ENCODE measurements at regions not wholly inside any gene's neighbourhood (a gene's known extent, or its start where the extent isn't known, plus 50 kb on each side); places are given as distances from the start of the nearest gene placed in this dataset.
A peak's percentile ranks its signal among the peaks of the same experiment; 100 is the strongest.
"Not testable (repeated sequence)": the region's sequence is repeated elsewhere in the genome, so short reads cannot be mapped to it uniquely, and the experiment has no call there.

DNA sequence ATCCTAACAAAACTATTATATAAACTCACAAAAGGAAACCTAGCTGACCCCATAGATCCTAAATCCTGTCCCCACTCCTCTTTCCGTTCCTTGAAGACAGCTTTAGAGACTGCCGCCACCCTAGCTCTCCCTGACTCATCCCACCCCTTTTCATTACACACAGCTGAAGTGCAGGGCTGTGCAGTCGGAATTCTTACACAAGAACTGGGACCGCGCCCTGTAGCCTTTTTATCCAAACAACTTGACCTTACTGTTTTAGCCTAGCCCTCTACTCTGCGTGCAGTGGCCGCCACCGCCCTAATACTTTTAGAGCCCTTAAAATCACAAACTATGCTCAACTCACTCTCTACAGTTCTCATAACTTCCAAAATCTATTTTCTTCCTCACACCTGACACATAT lies 264.0 kb downstream of the SMARCA2 start:
- DNase-seq (ENCODE audit: low spot score) = not testable (repeated sequence)

DNA sequence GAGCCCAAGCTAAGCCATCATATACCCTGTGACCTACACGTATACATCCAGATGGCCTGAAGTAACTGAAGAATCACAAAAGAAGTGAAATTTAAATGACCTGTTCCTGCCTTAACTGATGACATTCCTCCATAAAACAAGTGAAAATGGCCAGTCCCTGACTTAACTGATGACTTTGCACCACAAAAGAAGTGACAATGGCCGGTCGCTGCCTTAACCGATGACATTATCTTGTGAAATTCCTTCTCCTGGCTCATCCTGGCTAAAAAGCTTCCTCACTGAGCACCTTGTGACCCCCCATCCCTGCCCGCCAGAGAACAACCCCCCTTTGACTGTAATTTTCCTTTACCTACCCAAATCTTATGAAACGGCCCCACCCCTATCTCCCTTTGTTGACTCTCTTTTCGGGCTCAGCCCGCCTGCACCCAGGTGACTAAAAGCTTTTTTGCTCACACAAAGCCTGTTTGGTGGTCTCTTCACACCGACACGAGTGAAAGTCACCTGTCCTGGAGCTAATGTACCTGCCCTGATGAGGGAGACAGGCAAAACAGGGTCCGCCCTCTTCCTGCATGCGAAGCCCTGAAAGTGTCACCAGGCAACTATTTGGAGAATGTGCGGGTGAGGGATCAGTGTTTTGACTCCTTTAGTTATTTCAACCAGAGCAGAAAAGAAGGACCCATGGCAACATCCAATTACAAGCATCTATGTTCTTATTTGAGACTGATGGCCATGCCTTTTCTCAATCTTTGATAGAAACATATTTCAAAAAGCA lies 266.1 kb downstream of the SMARCA2 start:
- peak; percentile 24 for DNase-seq (ENCODE audit: low spot score)

DNA sequence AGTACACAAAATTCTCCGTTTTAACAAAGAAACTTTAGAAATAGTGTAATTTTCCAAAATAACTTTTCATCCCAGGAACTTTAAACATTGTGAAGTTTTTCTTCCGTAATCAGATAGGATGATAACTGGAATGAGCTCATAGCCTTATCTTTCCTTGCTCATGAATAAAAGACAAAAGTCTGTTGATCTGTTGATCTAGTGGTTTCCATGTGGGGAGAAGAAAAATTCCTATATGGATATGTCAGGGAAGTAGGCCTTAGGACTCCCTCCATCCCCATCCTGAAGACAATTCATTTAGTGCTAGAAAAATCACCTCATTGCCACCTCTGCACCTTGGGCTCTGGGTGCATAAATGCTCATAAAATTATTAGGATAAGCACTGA lies 266.6 kb downstream of the SMARCA2 start:
- DNase-seq (ENCODE audit: low spot score) = no peak

DNA sequence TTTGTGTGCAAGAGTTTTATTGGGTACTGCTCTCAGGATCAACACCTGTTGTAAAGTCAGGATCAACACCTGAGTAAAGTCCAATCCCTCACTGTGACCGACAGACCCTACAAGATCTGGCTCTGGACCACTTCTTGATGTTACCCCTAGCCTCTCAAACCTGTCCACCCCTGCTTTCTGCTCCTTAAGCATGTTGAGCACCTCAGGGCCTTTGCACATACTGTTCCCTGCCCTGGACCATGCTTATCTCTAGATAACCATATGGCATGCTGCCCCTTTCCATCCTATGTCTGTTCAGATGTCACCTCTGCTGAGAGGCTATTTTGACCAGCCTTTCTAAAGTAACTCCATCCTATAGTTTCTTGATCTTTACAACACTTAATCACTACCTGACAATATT lies 269.6 kb downstream of the SMARCA2 start:
- no peak for DNase-seq (ENCODE audit: low spot score)

DNA sequence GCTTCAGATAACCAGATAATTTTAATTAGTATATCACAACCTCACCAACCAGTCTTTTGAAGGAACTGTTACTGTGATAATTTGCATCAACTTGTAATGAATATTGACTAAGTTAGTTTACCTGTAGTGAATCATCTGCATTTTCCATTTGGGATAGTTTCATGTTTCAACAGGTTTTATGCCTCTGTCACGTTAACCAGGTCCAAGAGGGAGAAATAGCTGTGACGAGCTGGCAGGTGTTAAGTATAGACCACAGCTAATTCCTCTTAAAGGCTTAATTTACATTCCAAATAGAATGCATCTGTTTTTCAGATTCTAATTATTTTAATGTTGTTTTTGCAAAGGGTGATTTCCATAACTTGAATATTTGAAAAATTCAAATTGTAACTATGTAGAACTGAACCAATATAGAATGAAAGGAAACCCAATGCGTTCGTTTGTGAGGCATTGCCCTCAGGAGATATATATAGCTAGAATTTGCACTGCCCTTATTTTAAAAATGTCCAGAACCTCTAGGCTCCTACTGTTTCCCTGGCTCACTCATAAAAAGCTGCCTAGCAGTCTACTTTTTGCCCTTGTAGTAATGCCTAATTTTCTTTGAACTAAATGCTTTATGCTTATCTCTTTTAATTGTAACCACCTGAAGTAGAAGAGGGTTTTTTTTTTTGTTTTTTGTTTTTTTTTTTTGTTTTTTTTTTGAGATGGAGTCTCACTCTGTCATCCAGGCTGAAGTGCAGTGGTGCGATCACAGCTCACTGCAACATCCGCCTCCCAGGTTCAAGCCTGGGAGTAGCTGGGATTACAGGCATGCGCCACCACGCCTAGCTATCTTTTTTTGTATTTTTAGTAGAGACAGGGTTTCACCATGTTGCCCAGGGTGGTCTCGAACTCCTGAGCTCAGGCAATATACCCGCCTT lies 270.5 kb downstream of the SMARCA2 start:
- DNase-seq (ENCODE audit: low spot score) = no peak

DNA sequence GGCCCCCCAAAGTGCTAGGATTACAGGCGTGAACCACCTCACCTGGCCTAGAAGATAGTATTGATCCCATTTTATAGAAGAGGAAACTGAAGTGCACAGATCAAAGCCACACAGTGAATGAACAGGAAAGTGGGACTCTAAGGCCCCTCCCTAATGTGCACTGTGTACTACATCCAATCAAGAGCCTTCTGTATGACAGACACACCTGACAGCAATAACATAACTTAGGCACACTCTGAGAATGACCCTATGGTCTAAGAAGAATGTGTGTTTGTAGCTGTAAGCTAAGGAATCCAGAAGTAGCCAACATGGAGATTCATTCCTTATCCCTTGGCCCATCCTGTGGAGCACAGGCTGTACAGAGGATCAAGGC lies 271.2 kb downstream of the SMARCA2 start:
- DNase-seq (ENCODE audit: low spot score) = no peak

DNA sequence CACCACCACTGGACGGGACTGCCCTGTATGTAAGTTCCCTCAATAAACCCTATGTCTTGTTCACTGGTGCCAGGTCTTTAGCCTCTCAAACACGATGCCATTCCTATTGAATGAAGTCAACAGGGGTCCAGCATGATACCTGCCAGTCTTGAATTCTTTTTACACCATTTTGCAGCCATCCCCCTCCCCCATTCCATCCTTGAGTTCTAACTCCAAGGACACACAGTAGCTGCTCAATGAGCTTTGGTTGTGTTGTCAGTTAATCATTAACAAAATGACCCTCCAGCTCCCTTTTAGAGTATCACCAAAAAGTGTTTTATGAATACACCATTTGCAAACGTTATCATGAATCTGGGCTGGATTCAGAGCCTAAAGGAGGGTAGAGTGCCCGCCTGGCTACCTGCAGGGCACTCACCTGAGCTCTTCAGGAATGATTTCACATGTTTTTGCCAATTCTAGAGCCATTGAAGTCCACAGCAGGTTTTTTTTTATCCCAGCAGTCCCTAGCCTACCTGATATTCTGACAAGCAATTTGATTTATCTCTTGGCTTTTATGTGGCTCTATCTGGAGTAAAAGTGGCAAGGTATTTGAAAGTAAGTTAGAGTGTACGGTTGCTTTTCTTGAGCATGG lies 271.8 kb downstream of the SMARCA2 start:
- no peak for DNase-seq (ENCODE audit: low spot score)

DNA sequence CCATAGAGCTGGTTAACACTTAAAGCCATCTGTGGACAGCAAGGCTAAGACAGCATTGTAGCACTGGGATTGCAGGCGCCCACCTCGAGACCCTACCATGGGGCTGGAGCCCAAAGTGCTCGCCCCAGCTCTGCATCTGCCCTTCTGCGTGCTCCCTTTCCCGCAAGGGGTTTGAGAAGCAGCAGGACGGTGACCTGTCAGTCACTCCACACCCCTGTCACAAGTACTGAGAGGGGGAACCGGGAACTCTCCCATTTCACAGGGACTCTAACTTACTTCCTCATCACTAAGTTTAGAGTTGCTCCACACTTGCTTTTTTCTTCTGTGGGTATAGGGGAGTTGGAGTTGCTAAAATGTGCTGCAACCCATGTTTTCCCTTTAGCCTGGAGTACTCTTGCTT lies 273.2 kb downstream of the SMARCA2 start:
- DNase-seq (ENCODE audit: low spot score) = no peak

DNA sequence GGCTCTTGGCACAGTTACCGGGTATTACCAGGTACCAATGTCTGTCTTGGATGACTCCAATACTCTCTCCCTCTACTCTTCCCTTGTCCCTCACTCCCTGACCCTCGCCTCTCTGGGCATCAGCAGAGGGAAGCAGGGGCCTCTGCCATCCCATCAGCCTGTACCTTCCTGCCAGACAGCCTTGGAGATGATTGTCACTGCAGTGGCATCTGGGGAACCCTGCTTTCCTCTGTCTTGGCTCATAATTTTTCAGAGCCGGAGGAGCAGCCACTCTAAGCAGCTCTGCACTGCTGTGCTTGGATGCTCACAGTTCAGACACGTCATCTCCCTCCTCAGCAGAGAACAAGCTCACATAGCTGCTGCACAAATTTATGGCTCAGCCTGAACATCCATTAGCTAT lies 274.1 kb downstream of the SMARCA2 start:
- DNase-seq (ENCODE audit: low spot score) = no peak

DNA sequence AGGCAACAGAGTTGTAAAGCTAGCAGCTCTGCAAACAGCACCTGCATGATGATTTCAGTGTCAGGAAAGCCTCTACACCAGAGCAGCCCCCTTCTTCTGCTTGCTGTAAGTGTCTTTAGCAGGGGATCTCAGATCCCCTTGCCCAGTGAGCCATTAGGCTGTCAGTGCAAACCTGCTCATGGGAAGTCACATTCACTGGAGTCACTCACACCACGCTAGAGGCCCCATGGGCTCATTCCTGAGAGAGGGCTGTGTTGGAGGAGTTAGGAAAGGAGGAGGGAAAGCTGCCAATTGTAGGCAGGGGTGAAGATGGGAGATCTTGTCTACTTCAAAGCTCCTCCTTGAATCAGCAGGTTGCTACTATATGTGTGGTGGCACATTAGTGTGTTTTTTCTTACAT lies 275.2 kb downstream of the SMARCA2 start:
- no peak for DNase-seq (ENCODE audit: low spot score)

DNA sequence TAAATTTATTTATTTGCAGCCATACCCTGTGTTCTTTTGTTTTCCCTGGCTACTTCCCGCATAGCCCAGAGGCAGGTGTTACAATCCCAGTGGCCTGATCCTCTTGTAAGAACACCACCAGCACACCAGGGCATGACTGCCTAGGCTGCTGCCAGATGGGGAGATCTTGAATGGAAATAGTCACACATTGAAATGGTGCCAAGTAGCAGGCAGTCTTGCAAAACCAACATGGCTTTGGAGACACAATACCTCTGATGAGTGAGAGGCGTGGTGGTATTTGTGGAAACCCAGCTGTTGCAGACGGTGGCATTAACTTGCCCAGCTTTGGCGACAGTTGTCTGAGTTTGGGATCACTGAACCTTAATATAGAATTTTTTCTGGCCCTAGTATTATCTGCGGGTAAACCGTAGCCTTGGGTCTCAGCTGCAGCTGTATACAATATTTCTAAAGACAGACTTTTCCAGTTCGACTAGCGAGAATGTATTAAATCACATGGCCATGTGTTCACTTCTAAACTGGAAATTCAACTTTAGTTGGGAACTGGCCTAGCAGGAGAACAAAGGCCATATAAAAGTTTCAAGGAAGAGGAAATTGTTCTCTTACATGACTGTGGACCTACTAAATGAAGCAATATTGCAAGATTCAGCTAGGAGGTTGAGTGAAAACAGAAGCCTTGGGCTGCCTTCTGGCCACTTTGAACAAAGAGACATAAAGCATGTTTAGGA lies 277.0 kb downstream of the SMARCA2 start:
- peak; percentile 17 for DNase-seq (ENCODE audit: low spot score)

DNA sequence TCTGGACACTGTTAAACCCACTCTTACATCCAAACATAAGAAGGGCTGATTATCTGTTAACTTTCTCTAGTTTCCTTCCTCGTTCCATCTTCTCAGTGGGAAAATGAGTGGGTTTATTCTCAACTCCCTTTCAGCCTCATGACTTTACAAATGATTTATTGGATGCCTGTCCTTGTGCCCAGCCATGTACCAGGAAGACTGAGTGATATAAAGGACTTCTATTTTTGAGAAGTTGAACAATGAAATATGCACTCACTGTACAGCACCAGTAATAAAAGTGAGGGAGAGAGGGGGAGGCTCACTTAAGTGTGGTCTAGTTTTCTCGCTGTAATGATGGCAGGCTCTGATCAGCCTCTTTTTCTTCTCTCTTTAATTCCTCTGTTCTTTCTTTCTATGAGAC lies 277.6 kb downstream of the SMARCA2 start:
- no peak for DNase-seq (ENCODE audit: low spot score)

DNA sequence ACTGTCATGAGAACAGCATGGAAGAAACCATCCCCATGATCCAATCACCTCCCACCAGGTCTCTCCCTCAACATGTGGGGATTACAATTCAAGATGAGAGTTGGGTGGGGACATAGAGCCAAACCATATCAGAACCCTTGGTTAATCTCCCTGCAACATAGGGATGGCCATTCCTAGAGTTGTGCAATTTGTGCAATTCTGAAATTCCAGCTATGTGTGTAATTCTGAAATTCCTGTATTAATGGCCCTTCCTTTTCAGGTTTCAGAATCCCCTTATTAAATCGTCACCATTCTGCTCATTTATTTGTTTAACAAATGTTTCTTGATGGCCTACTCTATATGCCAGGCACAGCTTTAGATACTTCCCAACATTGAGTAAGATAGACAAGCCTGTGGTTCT lies 282.6 kb downstream of the SMARCA2 start:
- no peak for DNase-seq (ENCODE audit: low spot score)

DNA sequence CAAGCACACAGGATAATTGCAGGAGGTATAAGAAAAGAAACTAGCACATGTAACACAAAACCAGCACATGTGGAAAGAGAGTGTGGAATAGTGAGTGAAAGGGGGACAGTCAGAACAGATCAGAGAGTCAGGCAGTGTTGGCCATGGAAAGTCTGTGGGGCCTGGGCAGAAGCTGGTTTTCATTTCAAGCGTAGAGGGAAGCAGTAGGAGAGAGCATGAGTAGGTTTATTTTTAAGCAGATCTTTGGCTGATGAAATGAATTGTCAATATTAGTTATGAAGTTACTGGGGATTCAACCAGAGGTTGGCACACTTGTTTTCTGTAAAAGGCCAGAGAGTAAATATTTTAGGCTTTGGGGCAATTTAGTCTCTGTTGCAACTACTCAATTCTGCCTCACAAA lies 283.1 kb downstream of the SMARCA2 start:
- no peak for DNase-seq (ENCODE audit: low spot score)

DNA sequence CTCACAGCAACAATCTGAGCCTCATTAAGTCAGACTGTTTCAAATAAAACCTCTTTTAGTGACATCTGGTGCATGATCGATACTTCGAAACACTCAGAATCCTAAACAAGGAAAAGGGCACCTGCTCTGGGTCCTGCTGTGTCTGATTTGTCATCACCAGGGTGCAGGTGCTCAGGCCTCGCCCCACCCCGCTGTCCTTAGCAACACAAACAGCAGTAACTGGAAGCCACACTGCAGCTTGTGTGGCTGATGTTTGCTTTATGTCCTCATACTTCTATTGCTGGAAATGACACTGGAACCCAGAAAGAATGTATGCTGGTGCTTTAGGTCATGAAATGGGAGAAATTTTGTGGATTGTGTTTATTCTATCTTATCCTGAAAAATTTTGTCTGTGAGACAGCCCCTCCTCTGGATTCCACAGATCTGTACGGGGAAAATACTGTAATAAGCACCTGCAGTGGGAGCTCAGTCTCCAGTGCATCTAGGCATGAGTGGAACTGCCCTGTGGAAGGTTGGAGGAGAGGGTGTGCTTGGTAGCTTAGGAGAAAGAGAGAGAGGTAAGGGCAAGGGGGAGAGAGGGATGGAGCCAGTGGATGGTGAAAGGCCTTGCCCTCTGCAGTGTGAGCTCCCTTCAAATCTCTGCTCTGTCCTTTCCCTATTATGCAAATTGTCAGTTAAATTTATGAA lies 284.2 kb downstream of the SMARCA2 start:
- DNase-seq (ENCODE audit: low spot score) = no peak

DNA sequence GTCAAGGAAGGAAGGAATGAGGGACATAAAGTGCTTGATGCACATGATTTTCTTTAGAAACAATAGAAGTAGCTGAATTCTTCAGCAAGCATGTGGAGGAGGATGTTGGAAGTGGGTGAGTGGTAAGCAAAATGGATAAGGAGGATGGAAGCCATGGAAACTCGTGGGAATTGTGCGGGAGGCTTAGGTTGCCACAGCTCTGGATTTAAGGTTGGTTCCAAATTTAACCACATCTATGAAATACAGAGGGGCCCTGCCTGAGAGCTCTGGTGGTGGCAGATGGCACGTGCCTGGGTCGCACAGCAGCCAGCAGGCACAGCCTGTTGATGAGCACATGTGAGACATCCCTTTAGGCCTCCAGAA lies 284.7 kb downstream of the SMARCA2 start:
- DNase-seq (ENCODE audit: low spot score) = no peak

DNA sequence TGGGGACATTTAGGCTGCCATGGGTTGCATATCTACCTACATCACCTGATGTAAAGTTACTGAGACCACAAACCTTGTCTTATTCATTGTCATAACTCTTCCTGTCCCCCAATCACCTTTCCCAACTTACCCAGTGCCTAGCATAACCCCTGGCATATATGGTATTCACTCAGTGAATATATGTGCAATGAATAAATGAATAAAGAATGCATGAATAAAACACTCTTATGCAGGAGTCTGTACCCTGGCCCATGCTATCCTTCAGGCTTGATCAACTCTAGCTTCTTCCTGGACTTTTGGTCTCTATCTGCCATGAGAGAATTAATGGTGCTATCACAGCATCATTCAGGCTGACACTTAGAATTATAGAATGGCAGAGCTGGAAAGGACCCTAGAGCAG lies 285.2 kb downstream of the SMARCA2 start:
- no peak for DNase-seq (ENCODE audit: low spot score)

DNA sequence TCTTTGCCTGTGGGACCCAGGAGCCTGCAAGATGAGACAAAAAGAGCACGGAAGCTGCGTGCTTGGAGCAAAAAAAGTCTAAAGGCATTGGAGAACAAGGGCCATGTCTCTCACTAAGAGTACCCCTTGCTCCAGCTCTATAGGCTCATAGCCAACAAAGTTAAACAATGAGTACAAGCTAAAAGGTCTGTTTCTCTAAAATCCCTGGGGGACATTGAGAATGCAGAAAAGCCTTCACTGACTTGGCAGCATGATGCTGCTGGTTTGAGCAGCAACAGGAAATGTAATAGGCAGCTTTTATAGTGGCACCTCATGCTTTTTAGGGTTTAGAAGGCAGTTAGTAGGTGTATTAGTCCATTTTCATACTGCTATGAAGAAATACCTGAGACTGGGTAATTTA lies 287.5 kb downstream of the SMARCA2 start:
- no peak for DNase-seq (ENCODE audit: low spot score)

DNA sequence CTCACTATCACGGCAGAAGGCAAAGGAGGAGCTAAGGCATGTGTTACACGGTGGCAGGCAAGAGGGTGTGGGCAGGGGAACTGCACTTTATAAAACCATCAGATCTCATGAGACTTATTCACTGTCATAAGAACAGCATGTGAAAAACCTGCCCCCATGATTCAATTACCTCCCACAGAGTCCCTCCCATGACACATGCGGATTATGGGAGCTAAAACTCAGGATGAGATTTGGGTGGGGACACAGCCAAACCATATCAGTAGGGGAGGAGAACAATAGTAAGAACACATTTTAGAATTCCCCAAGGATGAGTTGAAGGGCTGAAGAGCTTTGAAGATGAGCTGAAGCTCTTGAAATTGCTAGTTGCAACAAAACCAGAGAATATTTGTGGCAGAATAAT lies 287.9 kb downstream of the SMARCA2 start:
- no peak for DNase-seq (ENCODE audit: low spot score)

DNA sequence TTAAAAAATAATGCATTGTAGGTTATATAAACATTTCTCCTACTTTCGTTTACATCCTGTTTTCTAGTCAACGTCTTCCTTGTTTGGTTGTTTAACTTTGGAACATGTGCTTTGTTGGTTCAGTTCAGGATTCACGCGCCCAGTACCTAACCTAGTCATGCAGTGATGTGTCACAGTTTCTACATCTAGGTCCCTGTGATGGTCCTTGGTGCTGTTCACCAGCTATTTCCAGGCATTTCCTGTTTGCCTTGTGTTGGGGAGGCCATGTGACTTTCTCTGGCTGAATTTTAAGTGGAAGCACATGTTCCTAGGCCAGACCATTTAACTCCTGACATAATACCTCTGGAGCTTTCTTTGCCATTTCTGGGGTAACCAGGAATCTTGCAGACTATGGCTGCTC lies 292.3 kb downstream of the SMARCA2 start:
- DNase-seq (ENCODE audit: low spot score) = peak; percentile 45

DNA sequence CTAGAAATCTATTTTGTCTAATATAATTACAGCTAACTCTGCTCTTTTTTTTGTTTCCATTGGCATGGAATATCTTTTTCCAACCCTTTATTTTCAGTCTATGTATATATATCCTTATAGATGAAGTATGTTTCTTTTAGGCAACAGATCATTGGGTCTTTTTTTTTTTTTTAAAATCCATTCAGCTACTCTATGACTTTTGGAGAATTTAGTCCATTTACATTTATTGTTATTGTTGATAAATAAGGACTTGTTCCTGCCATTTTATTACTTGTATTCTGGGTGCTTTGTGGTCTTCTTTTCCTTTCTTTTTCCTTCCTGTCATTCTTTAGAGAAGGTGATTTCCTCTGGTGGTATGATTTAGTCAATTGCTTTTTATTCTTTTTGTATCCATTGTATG lies 296.8 kb downstream of the SMARCA2 start:
- DNase-seq (ENCODE audit: low spot score) = no peak

DNA sequence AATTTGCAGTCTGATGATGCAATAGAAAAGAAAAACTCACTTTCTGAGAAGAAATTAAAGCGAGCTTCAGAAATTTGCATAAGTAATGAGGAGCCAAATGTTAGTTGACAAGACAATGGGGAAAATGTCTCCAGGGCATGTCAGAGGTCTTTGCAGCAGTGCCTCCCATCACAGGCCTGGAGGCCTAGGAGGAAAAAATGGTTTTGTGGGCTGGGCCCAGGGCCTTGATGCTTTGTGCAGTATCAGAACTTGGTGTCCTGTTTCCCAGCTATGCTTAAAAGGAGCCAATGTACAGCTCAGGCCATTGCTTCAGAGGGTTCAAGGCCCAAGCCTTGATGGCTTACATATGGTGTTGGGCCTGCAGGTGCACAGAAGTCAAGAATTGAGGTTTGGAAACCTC lies 298.4 kb downstream of the SMARCA2 start:
- DNase-seq (ENCODE audit: low spot score) = no peak

All from AG08396 (cell line).